ENCODE measurements at regions not wholly inside any gene's neighbourhood (a gene's known extent, or its start where the extent isn't known, plus 50 kb on each side); places are given as distances from the start of the nearest gene placed in this dataset.

GRCh38 chr10:25661632-25662031 is 272.4 kb upstream of the MYO3A start:
- no peak for DNase-seq (ENCODE audit: low spot score)

DNA sequence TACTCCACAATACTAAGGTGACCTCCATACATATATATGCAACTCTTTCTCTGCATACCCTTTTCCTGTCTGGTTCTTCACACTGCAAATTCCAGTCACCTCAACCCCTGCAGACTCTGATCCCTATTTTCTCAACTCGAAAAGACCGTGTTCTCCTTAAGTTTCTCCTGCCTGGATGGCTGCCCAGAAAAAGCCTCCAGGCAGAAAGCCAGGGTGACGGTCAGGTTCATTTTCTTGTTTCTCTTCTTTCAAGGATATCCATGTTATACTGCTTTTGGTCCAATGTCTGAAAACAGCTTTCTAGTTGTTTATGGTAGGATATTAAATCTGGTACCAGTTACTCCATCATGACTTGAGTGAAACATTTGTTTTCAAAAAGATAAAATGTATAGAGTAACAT is 267.8 kb upstream of the MYO3A start:
- DNase-seq (ENCODE audit: low spot score) = peak; percentile 11

DNA sequence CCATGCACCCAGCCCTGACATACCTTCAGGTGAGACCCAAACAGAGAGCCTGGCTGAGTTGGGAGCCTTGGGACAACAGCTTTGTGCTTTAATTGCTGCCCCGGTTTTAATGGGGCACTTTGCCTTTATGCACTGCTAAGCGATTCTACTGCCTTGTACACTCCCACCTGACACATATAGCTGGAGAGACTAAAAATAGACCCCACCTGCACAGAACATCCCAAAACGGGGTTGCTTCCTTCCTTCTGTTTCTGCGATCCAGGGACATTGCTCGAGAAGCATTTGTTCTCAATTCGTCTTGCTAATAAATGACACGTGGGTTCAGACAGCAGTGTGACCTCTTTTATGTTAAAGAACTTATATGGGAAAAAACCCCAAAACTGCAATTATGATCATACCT is 258.8 kb upstream of the MYO3A start:
- DNase-seq (ENCODE audit: low spot score) = no peak

DNA sequence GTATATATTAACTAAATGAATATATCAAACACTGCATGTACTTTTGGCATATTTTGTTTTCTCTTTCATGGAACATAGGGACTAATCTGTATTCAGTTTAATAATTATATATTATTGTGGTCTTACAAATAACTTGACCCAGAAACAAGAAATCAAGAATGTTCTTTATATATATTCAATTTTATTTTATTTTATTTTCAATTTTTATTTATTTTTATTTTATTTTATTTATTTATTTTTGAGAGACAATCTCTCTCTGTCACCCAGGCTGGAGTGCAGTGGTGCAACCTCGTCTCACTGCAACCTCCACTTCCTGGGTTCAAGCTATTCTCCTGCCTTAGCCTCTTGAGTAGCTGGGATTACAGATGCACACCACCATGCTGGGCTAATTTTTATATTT is 258.4 kb upstream of the MYO3A start:
- no peak for DNase-seq (ENCODE audit: low spot score)

GRCh38 chr10:25678220-25678619 is 255.8 kb upstream of the MYO3A start:
- no peak for DNase-seq (ENCODE audit: low spot score)

GRCh38 chr10:25678666-25679065 is 255.4 kb upstream of the MYO3A start:
- DNase-seq (ENCODE audit: low spot score) = no peak

GRCh38 chr10:25682203-25682851 is 251.7 kb upstream of the MYO3A start:
- DNase-seq (ENCODE audit: low spot score) = peak; percentile 82

DNA sequence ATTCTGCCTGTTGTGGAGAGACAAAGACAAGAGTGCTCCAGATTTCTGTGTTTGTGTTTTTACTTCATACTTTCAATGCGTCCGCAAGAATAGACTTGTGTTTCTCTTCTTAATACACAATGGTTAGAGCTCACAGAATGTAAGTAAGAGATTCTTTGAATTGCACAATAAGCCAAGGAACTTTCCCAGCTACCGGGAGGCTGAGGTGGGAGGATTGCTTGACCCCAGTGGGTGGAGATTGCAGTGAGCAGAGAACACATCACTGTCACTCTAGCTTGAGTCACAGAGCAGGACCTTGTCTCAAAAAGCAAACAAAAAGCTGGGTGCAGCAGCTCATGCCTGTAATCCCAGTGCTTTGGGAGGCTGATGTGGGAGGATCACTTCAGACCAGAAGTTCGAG is 250.7 kb upstream of the MYO3A start:
- no peak for DNase-seq (ENCODE audit: low spot score)

DNA sequence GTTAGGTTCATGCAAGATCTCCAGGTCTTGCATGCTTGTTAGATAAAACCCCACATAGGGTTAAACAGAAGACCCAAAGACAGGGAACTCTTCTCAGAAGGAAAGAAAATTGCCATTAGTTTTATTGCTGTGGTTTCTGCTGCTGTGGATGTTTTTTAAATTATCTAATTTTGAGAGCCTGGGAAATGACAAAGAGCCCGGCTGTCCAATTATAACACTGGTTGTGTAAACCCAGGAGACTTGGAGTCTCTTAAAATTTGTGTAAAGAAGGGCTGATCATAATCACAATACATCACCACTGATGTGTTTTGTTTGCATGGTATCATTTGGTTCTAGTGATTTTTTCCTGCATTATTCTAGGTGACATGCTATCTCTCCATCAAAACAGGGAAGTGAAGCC is 246.5 kb upstream of the MYO3A start:
- no peak for DNase-seq (ENCODE audit: low spot score)

DNA sequence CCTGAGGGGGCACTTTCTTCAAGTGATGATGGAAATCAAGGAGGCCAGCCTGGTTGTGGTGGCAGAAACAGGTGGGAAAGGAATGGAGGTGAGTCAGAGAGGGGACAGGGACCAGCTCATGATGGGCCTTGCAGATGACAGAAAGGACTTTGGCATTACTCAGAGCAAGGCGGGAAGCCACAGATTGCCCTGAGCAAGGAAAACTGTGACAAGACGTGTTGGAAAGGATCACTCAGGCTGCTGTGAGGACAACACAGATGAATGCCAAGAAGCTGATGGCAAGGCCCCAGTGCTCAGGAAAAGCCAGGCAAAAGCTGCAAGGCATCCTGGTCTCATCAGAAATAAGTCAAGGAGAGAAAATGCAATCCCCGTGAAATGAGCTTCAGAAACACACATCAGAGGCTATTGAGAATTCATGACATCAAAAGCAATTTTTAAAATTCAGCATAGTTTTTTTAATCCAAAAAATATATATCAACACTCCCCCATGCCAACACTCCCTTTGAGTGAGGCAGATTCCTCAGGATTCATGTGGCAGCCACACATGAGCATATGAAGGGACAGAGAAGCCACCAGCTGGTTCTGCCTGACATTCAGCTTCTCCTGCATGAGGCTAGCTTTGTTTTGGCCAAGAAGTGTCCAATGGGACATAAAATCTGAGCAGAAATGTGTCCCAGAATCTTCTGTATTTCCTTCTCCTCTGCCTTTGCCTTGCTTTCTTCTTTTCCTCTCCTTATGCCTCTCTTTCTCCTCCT is 244.5 kb upstream of the MYO3A start:
- no peak for DNase-seq (ENCODE audit: low spot score)

GRCh38 chr10:25692761-25693160 is 241.3 kb upstream of the MYO3A start:
- DNase-seq (ENCODE audit: low spot score) = peak; percentile 91

DNA sequence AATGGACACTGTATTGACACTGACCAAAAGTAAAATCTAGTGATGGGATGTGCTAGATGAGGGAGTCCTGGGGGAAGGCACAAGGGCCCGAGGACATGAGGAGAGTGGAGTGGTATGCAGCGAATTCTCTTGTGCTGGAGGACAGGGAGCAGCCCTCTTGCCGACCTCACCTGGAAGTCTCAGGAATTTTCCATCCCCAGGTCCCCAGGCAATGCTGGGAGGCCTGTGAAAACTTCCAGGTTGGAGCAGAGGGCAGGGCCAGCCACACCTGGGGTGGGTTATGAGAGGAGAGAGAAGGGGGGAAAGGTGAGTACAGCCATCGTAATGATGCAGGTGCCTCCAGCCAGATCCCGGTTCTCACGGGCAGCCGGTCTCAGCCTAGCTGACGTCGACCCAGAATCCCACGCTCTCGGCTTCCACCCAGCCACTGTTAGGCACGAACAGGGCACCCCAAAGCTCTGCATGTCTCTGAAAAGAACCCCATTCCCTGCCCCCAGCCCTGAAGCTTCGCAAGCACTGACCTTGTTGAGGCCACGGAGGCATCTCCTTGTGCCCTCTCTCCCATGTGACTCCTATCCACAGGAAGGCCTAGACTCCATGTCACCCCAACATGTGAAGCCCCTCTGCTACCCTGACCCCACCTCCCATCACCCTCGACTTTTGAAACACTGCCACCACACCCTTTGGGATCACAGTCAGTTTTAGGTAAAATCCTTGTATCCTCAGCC is 239.7 kb upstream of the MYO3A start:
- no peak for DNase-seq (ENCODE audit: low spot score)

GRCh38 chr10:25694971-25695370 is 239.1 kb upstream of the MYO3A start:
- DNase-seq (ENCODE audit: low spot score) = no peak

DNA sequence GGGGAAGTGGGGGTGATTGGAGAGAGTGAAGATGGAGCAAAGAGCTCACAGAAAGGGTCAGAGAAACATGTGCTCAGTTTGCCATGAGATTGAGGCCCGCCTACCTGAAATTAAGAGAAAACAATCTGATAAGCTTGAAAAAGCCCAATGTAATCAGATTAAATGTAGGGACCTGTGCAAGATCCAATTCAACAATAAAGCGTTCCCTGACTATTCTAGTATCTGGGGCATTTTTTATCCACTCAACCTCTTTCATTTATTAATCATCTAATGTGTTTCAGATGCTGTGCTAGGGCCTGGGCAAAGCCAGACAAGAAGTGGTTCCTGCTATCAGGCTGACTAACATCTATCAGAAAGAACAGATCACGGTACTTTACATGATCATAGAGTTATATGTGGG is 238.4 kb upstream of the MYO3A start:
- no peak for DNase-seq (ENCODE audit: low spot score)

GRCh38 chr10:25696013-25696708 is 237.9 kb upstream of the MYO3A start:
- no peak for DNase-seq (ENCODE audit: low spot score)

DNA sequence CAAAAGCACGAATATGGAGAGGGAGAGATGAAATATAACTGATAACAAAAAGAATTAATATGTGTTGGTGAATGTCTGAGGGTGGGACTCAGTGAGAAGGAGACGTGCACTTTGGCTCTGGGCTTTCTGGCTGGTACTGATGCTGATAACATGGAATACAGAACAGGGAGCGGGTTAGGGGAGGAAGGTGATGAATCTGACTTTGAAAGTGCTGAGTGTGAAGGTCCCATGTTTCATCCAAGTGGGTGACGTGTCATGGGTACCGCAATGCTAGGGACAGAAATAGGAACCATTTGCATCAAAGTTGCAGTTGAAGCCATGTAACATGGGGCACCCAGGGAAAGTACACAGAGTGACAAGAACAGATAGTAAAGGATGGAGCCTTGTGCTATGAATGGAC is 236.6 kb upstream of the MYO3A start:
- no peak for DNase-seq (ENCODE audit: low spot score)

GRCh38 chr10:25698638-25699037 is 235.4 kb upstream of the MYO3A start:
- DNase-seq (ENCODE audit: low spot score) = peak; percentile 40

DNA sequence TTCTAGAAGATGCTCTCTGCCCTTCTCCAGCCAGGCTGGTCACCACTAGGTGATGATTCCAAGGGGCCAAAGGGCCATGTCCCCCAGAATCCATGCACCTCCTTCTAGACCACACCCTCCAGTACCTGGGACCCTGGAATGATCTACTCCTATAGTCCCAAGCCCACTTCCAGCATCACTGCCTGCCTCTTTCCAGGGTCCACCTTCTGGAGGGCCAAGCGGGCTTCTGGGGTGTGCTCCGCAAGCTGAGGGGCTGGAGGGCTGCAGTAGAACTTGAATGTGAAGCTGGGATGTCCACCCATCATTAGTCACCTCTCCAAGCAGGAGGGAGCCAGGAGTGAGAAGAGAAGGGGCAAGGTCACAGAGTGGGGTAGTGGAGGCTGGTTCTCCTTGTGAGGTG is 234.4 kb upstream of the MYO3A start:
- no peak for DNase-seq (ENCODE audit: low spot score)

- DNase-seq (ENCODE audit: low spot score) = no peak
Observed at GRCh38 chr10:25701652-25702051, 232.4 kb upstream of the MYO3A start.

DNA sequence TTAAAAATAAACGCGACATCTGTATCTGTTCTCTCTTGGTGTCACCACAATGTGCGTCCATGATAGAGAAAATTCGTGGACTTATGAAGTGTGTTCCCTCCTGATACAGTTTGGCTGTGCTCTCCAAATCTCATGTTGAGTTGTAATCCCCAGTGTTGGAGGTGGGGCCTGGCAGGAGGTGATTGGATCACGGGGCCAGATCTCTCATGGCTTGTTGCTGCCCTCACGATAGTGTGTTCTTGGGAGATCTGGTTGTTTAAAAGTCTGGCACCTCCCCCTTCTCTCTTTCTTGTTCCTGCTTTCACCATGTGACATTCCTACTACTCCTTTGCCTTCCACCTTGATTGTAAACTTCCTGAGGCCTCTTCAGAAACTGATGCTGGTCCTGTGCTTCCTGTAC is 229.4 kb upstream of the MYO3A start:
- no peak for DNase-seq (ENCODE audit: low spot score)

DNA sequence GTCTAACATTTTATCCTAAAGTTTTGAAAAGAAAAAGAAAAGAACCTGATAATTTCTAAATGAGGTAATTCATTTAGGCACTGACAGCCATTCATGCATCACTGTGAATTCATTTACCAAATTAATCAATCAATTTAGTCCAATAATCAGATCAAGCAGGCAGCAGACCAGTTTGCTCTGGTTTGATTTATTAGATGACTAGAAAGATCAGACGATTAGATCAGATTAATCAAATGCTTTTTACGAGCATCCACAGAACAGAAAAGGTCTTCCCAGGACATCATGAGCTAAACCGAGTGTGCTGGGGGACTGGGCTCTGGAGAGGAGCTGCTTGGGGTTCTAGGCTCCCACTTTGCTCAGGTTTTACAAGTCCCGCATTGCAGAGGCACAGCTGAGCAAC is 226.5 kb upstream of the MYO3A start:
- DNase-seq (ENCODE audit: low spot score) = no peak

- DNase-seq (ENCODE audit: low spot score) = no peak
Observed at GRCh38 chr10:25707976-25708671, 225.9 kb upstream of the MYO3A start.

Measured in umbilical cord (tissue), 1 donor.